Inflammatory macrophage treated with lipopolysaccharide for 1 hour (primary cell): ENCODE measurements at regions not wholly inside any gene's neighbourhood (a gene's known extent, or its start where the extent isn't known, plus 50 kb on each side); places are given as distances from the start of the nearest gene placed in this dataset.
"Not testable (repeated sequence)": the region's sequence is repeated elsewhere in the genome, so short reads cannot be mapped to it uniquely, and the experiment has no call there.

Source experiments
- DNase-seq, 2 donors: peaks; one replicate each; pipeline ENCODE4 v3.0.0-alpha.2; 2020 to 2022

- DNase-seq: no peak
Measured at GRCh38 chr1:195909061-195909460, 699.2 kb downstream of the KCNT2 start.

GRCh38 chr1:195908121-195908520 is 700.1 kb downstream of the KCNT2 start:
- DNase-seq: peak; percentile 62 to 63

GRCh38 chr1:195903203-195903602 is 705.0 kb downstream of the KCNT2 start:
- no peak for DNase-seq

GRCh38 chr1:195902779-195903178 is 705.5 kb downstream of the KCNT2 start:
- DNase-seq: no peak

GRCh38 chr1:195899762-195900352 is 708.4 kb downstream of the KCNT2 start:
- no peak for DNase-seq

- DNase-seq: peak in 1 of 2 donors; percentile 8
Measured at GRCh38 chr1:195898924-195899323, 709.3 kb downstream of the KCNT2 start.

GRCh38 chr1:195898373-195898772 is 709.9 kb downstream of the KCNT2 start:
- no peak for DNase-seq

- no peak for DNase-seq
Measured at GRCh38 chr1:195897076-195897475, 711.2 kb downstream of the KCNT2 start.

GRCh38 chr1:195894411-195894810 is 713.8 kb downstream of the KCNT2 start:
- no peak for DNase-seq

- no peak for DNase-seq
Measured at GRCh38 chr1:195886000-195886399, 722.2 kb downstream of the KCNT2 start.

- DNase-seq: no peak
Measured at GRCh38 chr1:195878478-195878877, 729.8 kb downstream of the KCNT2 start.

- no peak for DNase-seq
Measured at GRCh38 chr1:195876792-195877191, 731.4 kb downstream of the KCNT2 start.

- DNase-seq: no peak
Measured at GRCh38 chr1:195872376-195872775, 735.9 kb downstream of the KCNT2 start.

GRCh38 chr1:195867638-195868037 is 740.6 kb downstream of the KCNT2 start:
- no peak for DNase-seq

- no peak for DNase-seq
Measured at GRCh38 chr1:195866781-195867222, 741.4 kb downstream of the KCNT2 start.

- DNase-seq: no peak
Measured at GRCh38 chr1:195866091-195866780, 742.0 kb downstream of the KCNT2 start.

GRCh38 chr1:195851804-195852203 is 756.4 kb downstream of the KCNT2 start:
- DNase-seq: no peak

GRCh38 chr1:195851016-195851601 is 757.1 kb downstream of the KCNT2 start:
- no peak for DNase-seq

GRCh38 chr1:195849180-195849579 is 759.1 kb downstream of the KCNT2 start:
- DNase-seq: no peak

GRCh38 chr1:195847957-195848875 is 760.0 kb downstream of the KCNT2 start:
- DNase-seq: not testable (repeated sequence)

- no peak for DNase-seq
Measured at GRCh38 chr1:195831789-195832188, 776.5 kb downstream of the KCNT2 start.

- DNase-seq: no peak
Measured at GRCh38 chr1:195828325-195828724, 779.9 kb downstream of the KCNT2 start.

- no peak for DNase-seq
Measured at GRCh38 chr1:195820925-195821324, 787.3 kb downstream of the KCNT2 start.
